ENCODE measurements at regions not wholly inside any gene's neighbourhood (a gene's known extent, or its start where the extent isn't known, plus 50 kb on each side); places are given as distances from the start of the nearest gene placed in this dataset.

DNA sequence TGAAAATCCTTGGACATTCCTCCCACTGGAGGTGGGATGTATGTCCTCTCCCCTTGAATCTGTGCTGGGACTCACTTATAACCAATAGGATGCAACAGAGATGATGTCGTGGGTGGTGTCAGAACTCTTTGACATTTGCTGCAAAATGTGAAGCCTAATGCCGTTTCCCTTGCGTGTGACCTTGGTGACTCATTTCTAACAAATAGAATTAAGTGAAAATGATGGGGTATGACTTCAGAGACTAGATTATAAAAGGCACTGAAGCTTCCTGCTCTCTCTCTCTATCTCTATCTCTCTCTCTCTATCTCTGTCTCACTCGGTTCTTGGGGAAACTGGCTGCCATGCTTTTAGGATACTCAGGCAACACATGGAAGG lies 126.1 kb upstream of the STC2 start:
- TF ChIP-seq, protein P1, sequence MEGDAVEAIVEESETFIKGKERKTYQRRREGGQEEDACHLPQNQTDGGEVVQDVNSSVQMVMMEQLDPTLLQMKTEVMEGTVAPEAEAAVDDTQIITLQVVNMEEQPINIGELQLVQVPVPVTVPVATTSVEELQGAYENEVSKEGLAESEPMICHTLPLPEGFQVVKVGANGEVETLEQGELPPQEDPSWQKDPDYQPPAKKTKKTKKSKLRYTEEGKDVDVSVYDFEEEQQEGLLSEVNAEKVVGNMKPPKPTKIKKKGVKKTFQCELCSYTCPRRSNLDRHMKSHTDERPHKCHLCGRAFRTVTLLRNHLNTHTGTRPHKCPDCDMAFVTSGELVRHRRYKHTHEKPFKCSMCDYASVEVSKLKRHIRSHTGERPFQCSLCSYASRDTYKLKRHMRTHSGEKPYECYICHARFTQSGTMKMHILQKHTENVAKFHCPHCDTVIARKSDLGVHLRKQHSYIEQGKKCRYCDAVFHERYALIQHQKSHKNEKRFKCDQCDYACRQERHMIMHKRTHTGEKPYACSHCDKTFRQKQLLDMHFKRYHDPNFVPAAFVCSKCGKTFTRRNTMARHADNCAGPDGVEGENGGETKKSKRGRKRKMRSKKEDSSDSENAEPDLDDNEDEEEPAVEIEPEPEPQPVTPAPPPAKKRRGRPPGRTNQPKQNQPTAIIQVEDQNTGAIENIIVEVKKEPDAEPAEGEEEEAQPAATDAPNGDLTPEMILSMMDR (conservative IDR thresholded peaks at IDR 0.05), result no peak
- no peaks in the 10 kb centered on the region for H3K27me3 ChIP-seq (ENCODE audit: control insufficient read depth, insufficient read depth, low read length, poor library complexity, severe bottlenecking)
- H3K9ac ChIP-seq (ENCODE audit: extremely low read depth, low read length, poor library complexity, severe bottlenecking), result no peak overlapping the region
- H3K36me3 ChIP-seq (ENCODE audit: control insufficient read depth, insufficient read depth, low read length), result no peaks in the 10 kb centered on the region
- DNase-seq, result no peak
- no peaks in the 10 kb centered on the region for H3K36me3 Mint-ChIP-seq (ENCODE audit: low read depth)
- 76% methylated on average over 4 of the region's 4 CpGs; no CpG with 5 or more reads in 1 of the 2 experiments for WGBS, 2 experiments (ENCODE audit: insufficient coverage in 1 of 2, insufficient read length in 1 of 2)
- peaks cover 11% of the 10 kb centered on the region for H3K27me3 Mint-ChIP-seq (ENCODE audit: insufficient read depth)
- no peak overlapping the region for H3K4me3 Mint-ChIP-seq
- no peak overlapping the region for H3K27ac ChIP-seq (ENCODE audit: low read depth, low read length)
- H3K4me1 ChIP-seq (ENCODE audit: control insufficient read depth, insufficient read depth, low read length), result no peaks in the 10 kb centered on the region
- H3K9me3 Mint-ChIP-seq, result no peaks in the 10 kb centered on the region
- H3K27ac Mint-ChIP-seq, result no peak overlapping the region
- H3K4me3 ChIP-seq (ENCODE audit: low read length), result no peak overlapping the region
- no peaks in the 10 kb centered on the region for H3K4me1 Mint-ChIP-seq
- H3K9me3 ChIP-seq (ENCODE audit: control insufficient read depth, low read length), result no peaks in the 10 kb centered on the region

DNA sequence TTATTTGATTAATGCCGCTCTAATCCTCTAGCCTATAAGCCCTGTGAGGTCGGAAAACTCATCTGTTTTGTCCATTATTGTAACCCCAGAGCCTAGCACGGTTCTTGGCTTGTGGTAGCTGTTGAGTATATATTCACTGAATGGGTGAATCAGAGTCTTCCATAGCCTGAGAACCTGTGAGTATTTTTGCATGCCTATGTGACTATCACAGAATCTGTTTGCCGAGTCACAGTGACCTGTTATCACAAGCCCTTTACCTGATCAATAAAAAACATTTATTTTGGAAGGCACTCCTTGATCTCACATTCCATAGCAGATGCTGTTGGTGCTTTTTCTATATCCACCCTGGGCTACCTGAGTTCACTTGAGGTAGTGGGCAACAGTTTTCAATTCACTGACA lies 125.0 kb upstream of the STC2 start:
- Histone ChIP-seq H3K9me3 (ENCODE audit: control insufficient read depth, low read length) (no peaks in the 10 kb centered on the region), H3K9ac (ENCODE audit: extremely low read depth, low read length, poor library complexity, severe bottlenecking) (no peak overlapping the region), H3K27me3 (ENCODE audit: control insufficient read depth, insufficient read depth, low read length, poor library complexity, severe bottlenecking) (peaks cover 6% of the 10 kb centered on the region), H3K4me1 (ENCODE audit: control insufficient read depth, insufficient read depth, low read length) (no peaks in the 10 kb centered on the region), H3K27ac (ENCODE audit: low read depth, low read length) (no peak overlapping the region), H3K4me3 (ENCODE audit: low read length) (no peak overlapping the region), H3K36me3 (ENCODE audit: control insufficient read depth, insufficient read depth, low read length) (no peaks in the 10 kb centered on the region)
- 91 to 100% methylated on average over 2 to 4 of the region's 4 CpGs for WGBS, 2 experiments (ENCODE audit: insufficient coverage in 1 of 2, insufficient read length in 1 of 2)
- TF ChIP-seq, protein P1 (conservative IDR thresholded peaks at IDR 0.05), result no peak
- no peaks in the 10 kb centered on the region for H3K9me3 Mint-ChIP-seq
- no peak overlapping the region for H3K4me3 Mint-ChIP-seq
- no peaks in the 10 kb centered on the region for H3K36me3 Mint-ChIP-seq (ENCODE audit: low read depth)
- no peak for DNase-seq
- H3K27ac Mint-ChIP-seq, result no peak overlapping the region
- peaks cover 9% of the 10 kb centered on the region for H3K27me3 Mint-ChIP-seq (ENCODE audit: insufficient read depth)
- H3K4me1 Mint-ChIP-seq, result no peaks in the 10 kb centered on the region

DNA sequence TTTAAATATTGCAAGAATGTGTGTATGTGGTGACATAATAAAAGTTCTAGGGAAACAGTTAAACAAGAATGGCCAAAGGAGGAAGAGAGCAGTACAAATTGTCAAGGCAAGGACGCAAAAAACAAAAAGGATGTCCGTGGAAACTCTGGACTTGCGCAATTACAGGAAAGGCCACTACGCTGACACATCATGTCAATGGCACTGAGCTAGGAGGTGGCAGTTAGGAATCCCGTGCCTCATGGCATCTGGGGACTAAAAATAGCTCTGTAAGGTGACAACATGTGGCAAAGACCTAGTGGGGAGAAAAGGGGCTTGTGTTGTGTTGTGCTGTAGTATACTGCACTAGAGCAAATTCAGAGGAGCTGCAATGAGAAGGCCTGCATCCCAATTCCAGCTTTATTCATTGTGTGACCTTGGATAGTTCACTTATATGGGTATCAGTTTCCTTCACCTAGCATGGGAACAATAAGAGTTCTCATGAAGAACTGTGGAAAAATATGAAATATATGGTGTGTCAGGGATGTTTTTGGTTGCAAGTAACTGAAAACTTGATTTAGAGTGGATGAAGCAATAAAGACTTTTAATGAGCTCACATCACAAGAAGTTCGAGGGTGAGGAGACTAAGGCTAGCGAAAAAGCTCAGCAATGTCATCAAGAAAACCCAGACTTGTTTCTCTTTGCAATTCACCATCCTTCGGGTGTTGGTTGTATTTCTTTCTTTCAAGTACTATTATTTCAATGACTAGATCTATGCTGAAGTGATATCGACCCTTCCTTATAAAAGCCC lies 124.1 kb upstream of the STC2 start:
- no peak for DNase-seq
- Mint-ChIP-seq H3K4me1 (no peaks in the 10 kb centered on the region), H3K36me3 (ENCODE audit: low read depth) (no peaks in the 10 kb centered on the region), H3K27me3 (ENCODE audit: insufficient read depth) (peaks cover 8% of the 10 kb centered on the region), H3K9me3 (no peaks in the 10 kb centered on the region), H3K4me3 (no peak overlapping the region), H3K27ac (no peak overlapping the region)
- TF ChIP-seq, protein P1 (conservative IDR thresholded peaks at IDR 0.05), result no peak
- Histone ChIP-seq H3K9me3 (ENCODE audit: control insufficient read depth, low read length) (no peaks in the 10 kb centered on the region), H3K4me3 (ENCODE audit: low read length) (no peak overlapping the region), H3K9ac (ENCODE audit: extremely low read depth, low read length, poor library complexity, severe bottlenecking) (no peak overlapping the region), H3K36me3 (ENCODE audit: control insufficient read depth, insufficient read depth, low read length) (no peaks in the 10 kb centered on the region), H3K4me1 (ENCODE audit: control insufficient read depth, insufficient read depth, low read length) (no peaks in the 10 kb centered on the region), H3K27me3 (ENCODE audit: control insufficient read depth, insufficient read depth, low read length, poor library complexity, severe bottlenecking) (peaks cover 6% of the 10 kb centered on the region), H3K27ac (ENCODE audit: low read depth, low read length) (no peak overlapping the region)
- WGBS, 2 experiments (ENCODE audit: insufficient coverage in 1 of 2, insufficient read length in 1 of 2), result 90 to 95% methylated on average over 8 to 9 of the region's 9 CpGs
